ENCODE measurements at regions not wholly inside any gene's neighbourhood (a gene's known extent, or its start where the extent isn't known, plus 50 kb on each side); places are given as distances from the start of the nearest gene placed in this dataset.

- no peaks in the 10 kb centered on the region for H3K36me3 Mint-ChIP-seq (ENCODE audit: low read depth)
- H3K9me3 ChIP-seq (ENCODE audit: control insufficient read depth, low read length) = peaks cover 17% of the 10 kb centered on the region
- no peak for TF ChIP-seq CTCF (conservative IDR thresholded peaks at IDR 0.05)
- 90 to 93% methylated on average over 6 to 10 of the region's 11 CpGs for WGBS, 2 experiments (ENCODE audit: insufficient coverage in 1 of 2, insufficient read length in 1 of 2)
- peaks cover 13% of the 10 kb centered on the region for H3K9me3 Mint-ChIP-seq
- H3K36me3 ChIP-seq (ENCODE audit: control insufficient read depth, insufficient read depth, low read length) = no peaks in the 10 kb centered on the region
- no peaks in the 10 kb centered on the region for H3K4me1 ChIP-seq (ENCODE audit: control insufficient read depth, insufficient read depth, low read length)
- H3K4me3 Mint-ChIP-seq = no peak overlapping the region
- H3K27ac ChIP-seq (ENCODE audit: low read depth, low read length) = no peak overlapping the region
- no peaks in the 10 kb centered on the region for H3K27me3 ChIP-seq (ENCODE audit: control insufficient read depth, insufficient read depth, low read length, poor library complexity, severe bottlenecking)
- H3K27ac Mint-ChIP-seq = no peak overlapping the region
- no peaks in the 10 kb centered on the region for H3K4me1 Mint-ChIP-seq
- H3K4me3 ChIP-seq (ENCODE audit: low read length) = no peak overlapping the region
- peaks cover 2% of the 10 kb centered on the region for H3K27me3 Mint-ChIP-seq (ENCODE audit: insufficient read depth)
- DNase-seq = no peak
- H3K9ac ChIP-seq (ENCODE audit: extremely low read depth, low read length, poor library complexity, severe bottlenecking) = no peak overlapping the region
Measured at GRCh38 chr20:48358176-48359054, 469.4 kb downstream of the PREX1 start.

- H3K4me1 Mint-ChIP-seq = no peaks in the 10 kb centered on the region
- no peak overlapping the region for H3K27ac Mint-ChIP-seq
- peaks cover 14% of the 10 kb centered on the region for H3K9me3 Mint-ChIP-seq
- Histone ChIP-seq H3K9me3 (ENCODE audit: control insufficient read depth, low read length) (peaks cover 17% of the 10 kb centered on the region), H3K4me1 (ENCODE audit: control insufficient read depth, insufficient read depth, low read length) (no peaks in the 10 kb centered on the region), H3K9ac (ENCODE audit: extremely low read depth, low read length, poor library complexity, severe bottlenecking) (no peak overlapping the region), H3K4me3 (ENCODE audit: low read length) (no peak overlapping the region), H3K36me3 (ENCODE audit: control insufficient read depth, insufficient read depth, low read length) (no peaks in the 10 kb centered on the region), H3K27me3 (ENCODE audit: control insufficient read depth, insufficient read depth, low read length, poor library complexity, severe bottlenecking) (no peaks in the 10 kb centered on the region), H3K27ac (ENCODE audit: low read depth, low read length) (no peak overlapping the region)
- no peaks in the 10 kb centered on the region for H3K27me3 Mint-ChIP-seq (ENCODE audit: insufficient read depth)
- 89 to 100% methylated on average over 1 to 4 of the region's 4 CpGs for WGBS, 2 experiments (ENCODE audit: insufficient coverage in 1 of 2, insufficient read length in 1 of 2)
- TF ChIP-seq CTCF (conservative IDR thresholded peaks at IDR 0.05) = no peak
- no peaks in the 10 kb centered on the region for H3K36me3 Mint-ChIP-seq (ENCODE audit: low read depth)
- no peak overlapping the region for H3K4me3 Mint-ChIP-seq
- DNase-seq = no peak
Measured at GRCh38 chr20:48357714-48358113, 470.1 kb downstream of the PREX1 start.

GRCh38 chr20:48354903-48355302 is 472.9 kb downstream of the PREX1 start:
- Histone ChIP-seq H3K9ac (ENCODE audit: extremely low read depth, low read length, poor library complexity, severe bottlenecking) (no peak overlapping the region), H3K9me3 (ENCODE audit: control insufficient read depth, low read length) (peaks cover 17% of the 10 kb centered on the region), H3K27ac (ENCODE audit: low read depth, low read length) (no peak overlapping the region), H3K4me1 (ENCODE audit: control insufficient read depth, insufficient read depth, low read length) (no peaks in the 10 kb centered on the region), H3K4me3 (ENCODE audit: low read length) (no peak overlapping the region), H3K27me3 (ENCODE audit: control insufficient read depth, insufficient read depth, low read length, poor library complexity, severe bottlenecking) (no peaks in the 10 kb centered on the region), H3K36me3 (ENCODE audit: control insufficient read depth, insufficient read depth, low read length) (no peaks in the 10 kb centered on the region)
- WGBS, 2 experiments (ENCODE audit: insufficient coverage in 1 of 2, insufficient read length in 1 of 2) = 92 to 100% methylated on average over 1 of the region's 1 CpG
- no peak for DNase-seq
- no peak for TF ChIP-seq CTCF (conservative IDR thresholded peaks at IDR 0.05)
- H3K4me1 Mint-ChIP-seq = no peaks in the 10 kb centered on the region
- no peak overlapping the region for H3K4me3 Mint-ChIP-seq
- no peak overlapping the region for H3K27ac Mint-ChIP-seq
- no peaks in the 10 kb centered on the region for H3K36me3 Mint-ChIP-seq (ENCODE audit: low read depth)
- no peaks in the 10 kb centered on the region for H3K27me3 Mint-ChIP-seq (ENCODE audit: insufficient read depth)
- H3K9me3 Mint-ChIP-seq = peaks cover 15% of the 10 kb centered on the region
